ENCODE measurements at regions not wholly inside any gene's neighbourhood (a gene's known extent, or its start where the extent isn't known, plus 50 kb on each side); places are given as distances from the start of the nearest gene placed in this dataset.

DNA sequence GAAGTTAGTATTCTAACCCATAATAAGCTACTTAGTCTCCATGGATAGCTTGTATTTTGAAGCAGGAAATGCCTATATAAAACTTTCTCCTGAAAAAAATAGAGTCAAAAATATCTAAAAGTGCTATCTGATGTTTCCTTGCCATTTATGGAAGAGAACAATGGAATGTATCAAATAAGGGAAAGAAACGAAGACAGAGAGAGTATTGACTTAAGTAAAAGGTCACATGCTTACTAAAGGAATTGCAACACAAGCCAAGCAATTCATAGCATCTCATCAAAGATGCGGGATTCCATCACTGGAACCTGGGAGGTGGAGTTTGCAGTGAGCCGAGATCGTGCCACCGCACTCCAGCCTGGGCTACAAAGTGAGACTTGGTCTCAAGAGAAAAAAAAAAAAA is 112.9 kb upstream of the DTNBP1 start:
- intact Hi-C loops (cut with DNase I): no loop called here
- Histone ChIP-seq H3K36me3 (ENCODE audit: control insufficient read depth in 2 of 3, insufficient read depth in 3 of 3, low read length in 3 of 3) (no peaks in the 10 kb centered on the region), H3K27me3 (ENCODE audit: control insufficient read depth, insufficient read depth, low read length) (no peaks in the 10 kb centered on the region), H3K27ac (ENCODE audit: low read depth in 2 of 2, low read length in 2 of 2) (no peak overlapping the region), H3K4me3 (ENCODE audit: low read length in 3 of 3) (no peak overlapping the region), H3K4me1 (ENCODE audit: control insufficient read depth in 2 of 3, insufficient read depth in 2 of 3, low read depth in 1 of 3, low read length in 3 of 3) (no peaks in the 10 kb centered on the region), H3K9me3 (ENCODE audit: control insufficient read depth in 2 of 3, insufficient read depth in 1 of 3, low read length in 3 of 3) (no peaks in the 10 kb centered on the region), H3K9ac (ENCODE audit: low read length in 3 of 3) (no peak overlapping the region)
- DNase-seq (no peak), FAIRE-seq (no peak)
- TF ChIP-seq CTCF (IDR thresholded peaks at IDR 0.05; ENCODE audit: borderline replicate concordance, extremely low read depth, insufficient read depth): no peak

DNA sequence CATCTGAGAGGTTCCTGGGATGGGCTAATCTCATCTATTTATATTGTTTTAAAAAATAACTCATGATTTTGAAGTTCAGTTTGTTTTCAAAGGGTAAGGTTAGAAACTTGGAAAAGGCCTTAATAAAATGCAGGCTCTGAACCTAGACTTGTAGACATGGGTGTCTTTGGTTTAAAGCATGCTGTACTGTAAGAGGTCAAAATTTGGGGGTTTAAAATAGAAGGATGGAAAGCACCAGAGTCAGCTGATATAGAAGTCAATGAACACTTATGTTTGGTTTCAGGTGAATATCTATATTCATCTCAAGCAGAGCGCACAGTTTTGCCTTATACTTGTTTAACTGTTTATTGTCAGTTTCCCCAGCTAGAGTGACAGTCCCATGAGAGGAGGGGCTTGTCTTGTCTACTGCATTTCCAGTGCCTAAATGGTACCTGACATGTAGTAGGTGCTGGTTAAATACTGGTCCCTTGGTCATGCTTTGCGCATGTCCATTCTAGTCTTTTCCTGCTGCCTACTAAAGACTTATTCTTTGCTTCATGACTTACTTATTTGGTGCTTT is 112.3 kb upstream of the DTNBP1 start:
- FAIRE-seq (no peak), DNase-seq (no peak)
- no peak overlapping the region for H3K4me3 ChIP-seq (ENCODE audit: low read length in 3 of 3)
- no peak overlapping the region for H3K9ac ChIP-seq (ENCODE audit: low read length in 3 of 3)
- H3K9me3 ChIP-seq (ENCODE audit: control insufficient read depth in 2 of 3, insufficient read depth in 1 of 3, low read length in 3 of 3): no peaks in the 10 kb centered on the region
- TF ChIP-seq CTCF (IDR thresholded peaks at IDR 0.05; ENCODE audit: borderline replicate concordance, extremely low read depth, insufficient read depth): no peak
- H3K4me1 ChIP-seq (ENCODE audit: control insufficient read depth in 2 of 3, insufficient read depth in 2 of 3, low read depth in 1 of 3, low read length in 3 of 3): no peaks in the 10 kb centered on the region
- no peak overlapping the region for H3K27ac ChIP-seq (ENCODE audit: low read depth in 2 of 2, low read length in 2 of 2)
- intact Hi-C loops (cut with DNase I): no loop called here
- H3K27me3 ChIP-seq (ENCODE audit: control insufficient read depth, insufficient read depth, low read length): no peaks in the 10 kb centered on the region
- H3K36me3 ChIP-seq (ENCODE audit: control insufficient read depth in 2 of 3, insufficient read depth in 3 of 3, low read length in 3 of 3): no peaks in the 10 kb centered on the region

DNA sequence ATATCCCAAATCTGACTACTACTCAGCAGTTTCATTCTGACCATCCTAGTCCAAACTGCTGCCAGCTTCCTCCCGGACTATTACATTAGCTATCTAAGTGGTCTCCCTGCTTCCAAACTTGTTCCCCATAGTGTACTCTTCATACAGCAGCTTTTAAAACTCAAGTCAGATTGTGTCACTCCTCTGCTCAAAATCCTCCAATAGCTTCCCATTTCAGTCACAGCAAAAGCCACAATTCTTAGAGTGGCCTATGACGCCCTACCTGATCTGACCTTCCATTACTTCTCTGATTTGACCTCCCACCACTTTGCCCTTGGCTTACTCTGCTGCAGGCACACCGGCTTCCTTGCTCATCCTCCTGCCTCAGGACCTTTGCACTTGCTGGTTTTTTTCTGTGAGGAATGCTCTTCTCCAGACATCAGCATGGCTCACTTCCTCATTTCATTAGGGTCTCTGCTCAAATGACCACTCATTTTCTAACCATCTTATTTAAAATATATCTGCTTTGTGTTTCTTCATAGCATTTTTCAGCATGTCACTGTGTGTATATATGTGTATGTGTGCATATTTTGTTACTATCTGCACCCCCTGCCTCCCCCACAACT is 111.1 kb upstream of the DTNBP1 start:
- DNase-seq (no peak), FAIRE-seq (no peak)
- Histone ChIP-seq H3K9me3 (ENCODE audit: control insufficient read depth in 2 of 3, insufficient read depth in 1 of 3, low read length in 3 of 3) (no peaks in the 10 kb centered on the region), H3K4me3 (ENCODE audit: low read length in 3 of 3) (no peak overlapping the region), H3K9ac (ENCODE audit: low read length in 3 of 3) (no peak overlapping the region), H3K27me3 (ENCODE audit: control insufficient read depth, insufficient read depth, low read length) (no peaks in the 10 kb centered on the region), H3K36me3 (ENCODE audit: control insufficient read depth in 2 of 3, insufficient read depth in 3 of 3, low read length in 3 of 3) (no peaks in the 10 kb centered on the region), H3K27ac (ENCODE audit: low read depth in 2 of 2, low read length in 2 of 2) (no peak overlapping the region), H3K4me1 (ENCODE audit: control insufficient read depth in 2 of 3, insufficient read depth in 2 of 3, low read depth in 1 of 3, low read length in 3 of 3) (no peaks in the 10 kb centered on the region)
- TF ChIP-seq CTCF (IDR thresholded peaks at IDR 0.05; ENCODE audit: borderline replicate concordance, extremely low read depth, insufficient read depth): no peak
- intact Hi-C loops (cut with DNase I): no loop called here

Measured in kidney (tissue), 13 donors.